ENCODE measurements at regions not wholly inside any gene's neighbourhood (a gene's known extent, or its start where the extent isn't known, plus 50 kb on each side); places are given as distances from the start of the nearest gene placed in this dataset.

DNA sequence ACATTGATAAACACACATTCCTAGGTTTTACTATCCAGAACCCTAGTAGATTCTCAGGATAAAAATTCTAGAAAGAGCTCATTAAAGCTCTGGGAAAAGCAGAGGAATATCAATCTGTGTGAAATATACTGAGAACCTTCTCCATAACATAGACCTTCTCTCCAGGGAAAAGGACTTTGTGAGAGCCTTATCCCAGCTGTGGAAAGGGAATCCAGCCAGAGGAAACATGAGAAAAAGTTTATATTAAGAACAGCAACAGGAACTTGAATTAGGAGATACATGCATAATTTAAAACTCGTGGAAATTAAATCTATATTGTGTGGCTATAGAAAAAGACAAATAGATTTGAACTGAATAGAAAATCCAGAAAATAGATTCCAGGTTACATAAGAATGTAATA is 1639.9 kb downstream of the EFNB2 start:
- TF ChIP-seq EZH2phosphoT487 (IDR thresholded peaks at IDR 0.05; ENCODE audit: low read depth): no peak
- TF ChIP-seq, protein P1, sequence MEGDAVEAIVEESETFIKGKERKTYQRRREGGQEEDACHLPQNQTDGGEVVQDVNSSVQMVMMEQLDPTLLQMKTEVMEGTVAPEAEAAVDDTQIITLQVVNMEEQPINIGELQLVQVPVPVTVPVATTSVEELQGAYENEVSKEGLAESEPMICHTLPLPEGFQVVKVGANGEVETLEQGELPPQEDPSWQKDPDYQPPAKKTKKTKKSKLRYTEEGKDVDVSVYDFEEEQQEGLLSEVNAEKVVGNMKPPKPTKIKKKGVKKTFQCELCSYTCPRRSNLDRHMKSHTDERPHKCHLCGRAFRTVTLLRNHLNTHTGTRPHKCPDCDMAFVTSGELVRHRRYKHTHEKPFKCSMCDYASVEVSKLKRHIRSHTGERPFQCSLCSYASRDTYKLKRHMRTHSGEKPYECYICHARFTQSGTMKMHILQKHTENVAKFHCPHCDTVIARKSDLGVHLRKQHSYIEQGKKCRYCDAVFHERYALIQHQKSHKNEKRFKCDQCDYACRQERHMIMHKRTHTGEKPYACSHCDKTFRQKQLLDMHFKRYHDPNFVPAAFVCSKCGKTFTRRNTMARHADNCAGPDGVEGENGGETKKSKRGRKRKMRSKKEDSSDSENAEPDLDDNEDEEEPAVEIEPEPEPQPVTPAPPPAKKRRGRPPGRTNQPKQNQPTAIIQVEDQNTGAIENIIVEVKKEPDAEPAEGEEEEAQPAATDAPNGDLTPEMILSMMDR (IDR thresholded peaks at IDR 0.05; ENCODE audit: low read depth, low read length): no peak

All from OCI-LY3 (cell line).